HL-60 (cell line): ENCODE measurements at regions not wholly inside any gene's neighbourhood (a gene's known extent, or its start where the extent isn't known, plus 50 kb on each side); places are given as distances from the start of the nearest gene placed in this dataset.

Experiments
- DNase-seq, 2 experiments: peaks; one replicate each; pipeline ENCODE4 v3.0.0-alpha.2; 2010 to 2020; ENCODE audit warnings: low read depth in 1 of 2, low spot score in 1 of 2
- H3K27ac ChIP-seq: fragments of 250-450 bp; sonication (Bioruptor Pico); replicated peaks from 2 replicates; pipeline ENCODE4 v1.5.1; 2020; ENCODE audit warnings: mild to moderate bottlenecking, moderate library complexity
- H3K27me3 ChIP-seq: fragments of 250-450 bp; sonication (Bioruptor Pico); 2 replicates; pipeline ENCODE4 v1.5.1; 2021; ENCODE audit warnings: mild to moderate bottlenecking, moderate library complexity; ENCODE audit not compliant: insufficient read depth, poor library complexity, severe bottlenecking
- H3K4me3 ChIP-seq: replicated peaks from 2 replicates; pipeline ENCODE4 v1.5.1; 2011; ENCODE audit warnings: mild to moderate bottlenecking, control low read depth, low read length; ENCODE audit not compliant: insufficient read depth
- GABPA ChIP-seq: IDR thresholded peaks from 2 replicates; pipeline ENCODE4 v1.6.1; 2012; ENCODE audit warnings: low read depth
- POLR2AphosphoS5 ChIP-seq: IDR thresholded peaks from 2 replicates; pipeline ENCODE4 v1.6.1; 2012; ENCODE audit warnings: low read depth
- SPI1 ChIP-seq: IDR thresholded peaks from 2 replicates; pipeline ENCODE4 v1.6.1; 2012; ENCODE audit warnings: low read depth, mild to moderate bottlenecking, borderline replicate concordance
- TF ChIP-seq, protein P1 (sequence below): IDR thresholded peaks from one replicate; pipeline ENCODE4 v1.5.1; 2011; ENCODE audit warnings: low read length, control low read depth, inconsistent platforms; ENCODE audit not compliant: insufficient read depth
- TF ChIP-seq, protein P2 (sequence below): IDR thresholded peaks from 2 replicates; pipeline ENCODE4 v1.6.1; 2012; ENCODE audit warnings: low read depth; ENCODE audit not compliant: insufficient replicate concordance

DNA sequence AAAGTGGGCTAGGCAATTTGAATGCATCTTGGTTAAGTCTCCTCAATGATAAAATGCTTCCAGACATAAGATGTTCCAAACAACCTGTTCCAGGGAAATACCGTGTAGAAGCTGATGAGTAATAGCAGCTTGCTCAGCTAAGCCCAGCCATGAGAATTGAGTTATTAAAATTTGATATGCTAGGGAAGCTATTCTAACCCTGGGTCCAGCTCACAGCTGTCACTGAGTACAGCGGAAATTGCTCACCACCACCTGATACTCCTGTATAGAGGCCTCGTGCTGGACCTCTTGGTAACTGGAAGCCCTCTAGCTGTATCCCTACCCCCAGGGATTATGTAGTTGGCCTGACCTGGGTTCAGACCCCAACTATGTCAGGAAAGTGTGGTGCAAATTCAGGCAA lies 521.3 kb upstream of the TRPC7 start:
- H3K4me3 ChIP-seq = no peak overlapping the region
- TF ChIP-seq POLR2AphosphoS5 (no peak), GABPA (no peak), SPI1 (no peak)
- TF ChIP-seq, protein P1, sequence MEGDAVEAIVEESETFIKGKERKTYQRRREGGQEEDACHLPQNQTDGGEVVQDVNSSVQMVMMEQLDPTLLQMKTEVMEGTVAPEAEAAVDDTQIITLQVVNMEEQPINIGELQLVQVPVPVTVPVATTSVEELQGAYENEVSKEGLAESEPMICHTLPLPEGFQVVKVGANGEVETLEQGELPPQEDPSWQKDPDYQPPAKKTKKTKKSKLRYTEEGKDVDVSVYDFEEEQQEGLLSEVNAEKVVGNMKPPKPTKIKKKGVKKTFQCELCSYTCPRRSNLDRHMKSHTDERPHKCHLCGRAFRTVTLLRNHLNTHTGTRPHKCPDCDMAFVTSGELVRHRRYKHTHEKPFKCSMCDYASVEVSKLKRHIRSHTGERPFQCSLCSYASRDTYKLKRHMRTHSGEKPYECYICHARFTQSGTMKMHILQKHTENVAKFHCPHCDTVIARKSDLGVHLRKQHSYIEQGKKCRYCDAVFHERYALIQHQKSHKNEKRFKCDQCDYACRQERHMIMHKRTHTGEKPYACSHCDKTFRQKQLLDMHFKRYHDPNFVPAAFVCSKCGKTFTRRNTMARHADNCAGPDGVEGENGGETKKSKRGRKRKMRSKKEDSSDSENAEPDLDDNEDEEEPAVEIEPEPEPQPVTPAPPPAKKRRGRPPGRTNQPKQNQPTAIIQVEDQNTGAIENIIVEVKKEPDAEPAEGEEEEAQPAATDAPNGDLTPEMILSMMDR = no peak
- TF ChIP-seq, protein P2, sequence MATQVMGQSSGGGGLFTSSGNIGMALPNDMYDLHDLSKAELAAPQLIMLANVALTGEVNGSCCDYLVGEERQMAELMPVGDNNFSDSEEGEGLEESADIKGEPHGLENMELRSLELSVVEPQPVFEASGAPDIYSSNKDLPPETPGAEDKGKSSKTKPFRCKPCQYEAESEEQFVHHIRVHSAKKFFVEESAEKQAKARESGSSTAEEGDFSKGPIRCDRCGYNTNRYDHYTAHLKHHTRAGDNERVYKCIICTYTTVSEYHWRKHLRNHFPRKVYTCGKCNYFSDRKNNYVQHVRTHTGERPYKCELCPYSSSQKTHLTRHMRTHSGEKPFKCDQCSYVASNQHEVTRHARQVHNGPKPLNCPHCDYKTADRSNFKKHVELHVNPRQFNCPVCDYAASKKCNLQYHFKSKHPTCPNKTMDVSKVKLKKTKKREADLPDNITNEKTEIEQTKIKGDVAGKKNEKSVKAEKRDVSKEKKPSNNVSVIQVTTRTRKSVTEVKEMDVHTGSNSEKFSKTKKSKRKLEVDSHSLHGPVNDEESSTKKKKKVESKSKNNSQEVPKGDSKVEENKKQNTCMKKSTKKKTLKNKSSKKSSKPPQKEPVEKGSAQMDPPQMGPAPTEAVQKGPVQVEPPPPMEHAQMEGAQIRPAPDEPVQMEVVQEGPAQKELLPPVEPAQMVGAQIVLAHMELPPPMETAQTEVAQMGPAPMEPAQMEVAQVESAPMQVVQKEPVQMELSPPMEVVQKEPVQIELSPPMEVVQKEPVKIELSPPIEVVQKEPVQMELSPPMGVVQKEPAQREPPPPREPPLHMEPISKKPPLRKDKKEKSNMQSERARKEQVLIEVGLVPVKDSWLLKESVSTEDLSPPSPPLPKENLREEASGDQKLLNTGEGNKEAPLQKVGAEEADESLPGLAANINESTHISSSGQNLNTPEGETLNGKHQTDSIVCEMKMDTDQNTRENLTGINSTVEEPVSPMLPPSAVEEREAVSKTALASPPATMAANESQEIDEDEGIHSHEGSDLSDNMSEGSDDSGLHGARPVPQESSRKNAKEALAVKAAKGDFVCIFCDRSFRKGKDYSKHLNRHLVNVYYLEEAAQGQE = no peak
- H3K27me3 ChIP-seq = no peaks in the 10 kb centered on the region
- DNase-seq = no peak
- no peak overlapping the region for H3K27ac ChIP-seq

DNA sequence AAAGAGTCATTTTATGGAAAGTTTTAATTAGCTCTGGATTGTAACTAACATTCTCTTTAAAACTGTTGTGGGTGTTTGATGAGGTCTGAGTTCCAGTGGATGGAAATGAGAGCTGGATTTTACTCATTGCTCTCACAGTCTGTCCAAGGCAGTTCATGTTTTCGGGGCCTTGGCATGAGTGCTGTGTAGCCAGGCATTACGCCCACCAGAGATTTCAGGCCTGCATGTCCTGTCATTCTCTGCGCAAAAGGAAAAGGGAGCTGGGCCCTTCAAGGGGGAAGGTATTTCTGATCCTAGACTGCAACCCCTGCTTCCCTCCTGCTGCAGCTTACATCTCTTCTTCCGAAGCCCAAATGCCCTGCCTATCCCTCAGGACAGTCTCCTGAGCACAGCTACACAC lies 499.6 kb upstream of the TRPC7 start:
- TF ChIP-seq, protein P2 = no peak
- TF ChIP-seq, protein P1 = no peak
- TF ChIP-seq SPI1 = no peak
- TF ChIP-seq GABPA = no peak
- TF ChIP-seq POLR2AphosphoS5 = no peak
- no peaks in the 10 kb centered on the region for H3K27me3 ChIP-seq
- no peak overlapping the region for H3K4me3 ChIP-seq
- DNase-seq = no peak
- no peak overlapping the region for H3K27ac ChIP-seq

DNA sequence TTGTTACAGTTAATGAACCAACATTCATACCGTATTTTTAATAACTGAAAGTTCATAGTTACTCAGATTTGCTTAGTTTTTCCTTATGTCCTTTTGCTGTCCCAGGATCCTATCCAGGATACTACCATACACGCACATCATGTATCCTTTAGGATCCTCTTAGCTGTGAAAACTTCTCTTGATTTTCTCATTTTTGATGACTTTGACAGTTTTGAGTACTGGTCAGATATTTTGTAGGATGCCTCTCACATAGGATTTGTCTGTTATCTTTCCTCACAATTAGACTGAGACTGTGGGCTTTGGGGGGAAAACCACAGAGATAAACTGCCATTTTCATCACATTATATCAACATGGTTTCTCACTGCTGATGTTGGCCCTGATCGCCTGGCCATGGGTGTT lies 491.3 kb upstream of the TRPC7 start:
- H3K27me3 ChIP-seq = no peaks in the 10 kb centered on the region
- DNase-seq = no peak
- H3K27ac ChIP-seq = no peak overlapping the region
- no peak overlapping the region for H3K4me3 ChIP-seq
- no peak for TF ChIP-seq POLR2AphosphoS5
- TF ChIP-seq, protein P2 = no peak
- TF ChIP-seq, protein P1 = no peak
- TF ChIP-seq GABPA = no peak
- TF ChIP-seq SPI1 = no peak
